Tibial nerve (tissue), 4 donors: ENCODE measurements at regions not wholly inside any gene's neighbourhood (a gene's known extent, or its start where the extent isn't known, plus 50 kb on each side); places are given as distances from the start of the nearest gene placed in this dataset.

Experiments used
- EP300 ChIP-seq, 2 donors: sonication (generic); formaldehyde crosslinking; IDR thresholded peaks; one replicate each; pipeline ENCODE4 v1.6.1; 2017; ENCODE audit warnings: antibody characterized with exemption in 2 of 2, mild to moderate bottlenecking in 1 of 2
- TF ChIP-seq, protein P1 (sequence below), 5 experiments: fragments of 200-600 bp in 3 of 5; fragments of 450-650 bp in 2 of 5; sonication (generic) in 3 of 5; IDR thresholded peaks; one replicate each; pipeline ENCODE4 v1.5.1; 2016 to 2019; ENCODE audit warnings: antibody characterized with exemption in 5 of 5, mild to moderate bottlenecking in 3 of 5, moderate library complexity in 2 of 5

DNA sequence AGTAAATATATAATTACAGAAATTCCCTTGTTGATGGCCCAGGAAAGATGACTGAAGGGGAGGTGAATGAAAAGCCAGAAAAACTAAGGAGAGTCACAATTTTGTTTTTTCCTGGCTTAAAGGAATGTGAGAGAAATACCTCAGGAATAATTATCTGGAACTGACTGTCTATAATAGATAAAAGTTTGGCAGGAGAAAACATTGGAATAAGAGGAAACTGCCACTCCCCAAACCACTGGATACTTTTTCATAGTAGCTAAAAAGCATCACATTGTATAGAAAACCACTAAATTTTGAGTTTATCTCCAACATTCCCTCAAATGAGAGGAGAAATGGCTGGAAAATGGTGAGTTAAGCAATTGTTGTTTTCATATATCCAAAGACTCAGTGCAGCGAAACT is 326.0 kb downstream of the NPR3 start:
- TF ChIP-seq, protein P1, sequence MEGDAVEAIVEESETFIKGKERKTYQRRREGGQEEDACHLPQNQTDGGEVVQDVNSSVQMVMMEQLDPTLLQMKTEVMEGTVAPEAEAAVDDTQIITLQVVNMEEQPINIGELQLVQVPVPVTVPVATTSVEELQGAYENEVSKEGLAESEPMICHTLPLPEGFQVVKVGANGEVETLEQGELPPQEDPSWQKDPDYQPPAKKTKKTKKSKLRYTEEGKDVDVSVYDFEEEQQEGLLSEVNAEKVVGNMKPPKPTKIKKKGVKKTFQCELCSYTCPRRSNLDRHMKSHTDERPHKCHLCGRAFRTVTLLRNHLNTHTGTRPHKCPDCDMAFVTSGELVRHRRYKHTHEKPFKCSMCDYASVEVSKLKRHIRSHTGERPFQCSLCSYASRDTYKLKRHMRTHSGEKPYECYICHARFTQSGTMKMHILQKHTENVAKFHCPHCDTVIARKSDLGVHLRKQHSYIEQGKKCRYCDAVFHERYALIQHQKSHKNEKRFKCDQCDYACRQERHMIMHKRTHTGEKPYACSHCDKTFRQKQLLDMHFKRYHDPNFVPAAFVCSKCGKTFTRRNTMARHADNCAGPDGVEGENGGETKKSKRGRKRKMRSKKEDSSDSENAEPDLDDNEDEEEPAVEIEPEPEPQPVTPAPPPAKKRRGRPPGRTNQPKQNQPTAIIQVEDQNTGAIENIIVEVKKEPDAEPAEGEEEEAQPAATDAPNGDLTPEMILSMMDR (IDR thresholded peaks at IDR 0.05), result no peak
- TF ChIP-seq EP300 (IDR thresholded peaks at IDR 0.05), result no peak
